MCF 10A (cell line): ENCODE measurements at regions not wholly inside any gene's neighbourhood (a gene's known extent, or its start where the extent isn't known, plus 50 kb on each side); places are given as distances from the start of the nearest gene placed in this dataset.

Source experiments
- BruUV-seq: library from RNA; stranded (reverse); fragments of 400-500 nt; replicated peaks from 2 replicates; lab custom pipeline; 2021; lab: Mats Ljungman, UMichigan
- CTCF ChIA-PET: fragments of 300-600 bp; sonication (Branson Sonifier 250); formaldehyde crosslinking; extraction: SDS; loops from one replicate; lab custom pipeline; 2021; ENCODE audit warnings: antibody characterized with exemption, inconsistent platforms; lab: Yijun Ruan, JAX
- POLR2A ChIA-PET: fragments of 300-600, 350-650 bp; sonication (Branson Sonifier 250); formaldehyde crosslinking; extraction: SDS; loops from one replicate; lab custom pipeline; 2020; ENCODE audit warnings: antibody characterized with exemption, inconsistent platforms; lab: Yijun Ruan, JAX
- DNase-seq: peaks from one replicate; pipeline ENCODE4 v3.0.0-alpha.2; 2018; ENCODE audit not compliant: unreplicated experiment
- H3K27ac Mint-ChIP-seq: one replicate; pipeline ENCODE4 v1.8.0; 2022; ENCODE audit warnings: mild to moderate bottlenecking, low read depth, mixed read lengths; ENCODE audit not compliant: unreplicated experiment
- H3K27me3 Mint-ChIP-seq: one replicate; pipeline ENCODE4 v1.8.0; 2022; ENCODE audit warnings: mixed read lengths; ENCODE audit not compliant: insufficient read depth, unreplicated experiment
- H3K36me3 Mint-ChIP-seq: one replicate; pipeline ENCODE4 v1.8.0; 2022; ENCODE audit warnings: mild to moderate bottlenecking, moderate library complexity, mixed read lengths; ENCODE audit not compliant: insufficient read depth, unreplicated experiment
- H3K4me1 Mint-ChIP-seq: one replicate; pipeline ENCODE4 v1.8.0; 2022; ENCODE audit warnings: mixed read lengths; ENCODE audit not compliant: insufficient read depth, unreplicated experiment
- H3K4me3 Mint-ChIP-seq: one replicate; pipeline ENCODE4 v1.8.0; 2022; ENCODE audit warnings: mild to moderate bottlenecking, moderate library complexity, mixed read lengths; ENCODE audit not compliant: unreplicated experiment
- H3K9me3 Mint-ChIP-seq: one replicate; pipeline ENCODE4 v1.8.0; 2022; ENCODE audit warnings: mixed read lengths; ENCODE audit not compliant: unreplicated experiment
- CTCF ChIP-seq: fragments of 200-600 bp; IDR thresholded peaks from one replicate; pipeline ENCODE4 v1.8.0; 2022; ENCODE audit warnings: antibody characterized with exemption, mild to moderate bottlenecking; ENCODE audit not compliant: unreplicated experiment
- intact Hi-C: fragments of 100-400 bp; cut with micrococcal nuclease; formaldehyde crosslinking; loops from 2 replicates; pipeline ENCODE4 v1.14.1; 2022

GRCh38 chr3:190192739-190193138 is 72.0 kb upstream of the P3H2 start:
- POLR2A ChIA-PET: interaction anchor here (0.6 to 1.1 kb wide), 2 partner anchors 17 to 155 kb away, joined by 3 read pairs; no protein-coding TSS in a partner anchor
- no peak for TF ChIP-seq CTCF
- no peaks in the 10 kb centered on the region for H3K36me3 Mint-ChIP-seq
- H3K9me3 Mint-ChIP-seq: no peaks in the 10 kb centered on the region
- no peak for DNase-seq
- H3K4me3 Mint-ChIP-seq: no peak overlapping the region
- intact Hi-C loops: no loop called here
- BruUV-seq: no TSS peak
- H3K4me1 Mint-ChIP-seq: no peaks in the 10 kb centered on the region
- H3K27ac Mint-ChIP-seq: no peak overlapping the region
- H3K27me3 Mint-ChIP-seq: no peaks in the 10 kb centered on the region
- CTCF ChIA-PET: interaction anchor here (0.9 to 1.2 kb wide), 2 partner anchors 176 to 225 kb away, joined by 3 read pairs; no protein-coding TSS in a partner anchor

GRCh38 chr3:190192087-190192486 is 71.4 kb upstream of the P3H2 start:
- no peak overlapping the region for H3K27ac Mint-ChIP-seq

GRCh38 chr3:190188197-190188596 is 67.5 kb upstream of the P3H2 start:
- no peaks in the 10 kb centered on the region for H3K27me3 Mint-ChIP-seq
- CTCF ChIA-PET: interaction anchor here (0.6 kb wide), 1 partner anchor 19 kb away, joined by 4 read pairs; no protein-coding TSS in a partner anchor
- no peak for DNase-seq
- TF ChIP-seq CTCF: no peak
- BruUV-seq: no TSS peak
- POLR2A ChIA-PET: interaction anchor here (0.7 to 1.5 kb wide), 2 partner anchors 20 to 433 kb away, joined by 3 to 5 read pairs; no protein-coding TSS in a partner anchor
- H3K9me3 Mint-ChIP-seq: no peaks in the 10 kb centered on the region
- no peak overlapping the region for H3K4me3 Mint-ChIP-seq
- no peaks in the 10 kb centered on the region for H3K36me3 Mint-ChIP-seq
- intact Hi-C loops: no loop called here
- H3K27ac Mint-ChIP-seq: no peak overlapping the region
- peaks cover 25% of the 10 kb centered on the region for H3K4me1 Mint-ChIP-seq

More at GRCh38 chr3:190192087-190192486, 71.4 kb upstream of the P3H2 start:
- Mint-ChIP-seq H3K4me3 (no peak overlapping the region), H3K4me1 (no peaks in the 10 kb centered on the region), H3K36me3 (no peaks in the 10 kb centered on the region), H3K9me3 (no peaks in the 10 kb centered on the region), H3K27me3 (no peaks in the 10 kb centered on the region)
- ChIA-PET CTCF (interaction anchor here (0.9 to 1.2 kb wide), 2 partner anchors 175 to 225 kb away, joined by 3 read pairs; no protein-coding TSS in a partner anchor), POLR2A (interaction anchor here (0.6 to 1.1 kb wide), 2 partner anchors 17 to 154 kb away, joined by 3 read pairs; no protein-coding TSS in a partner anchor)
- no TSS peak for BruUV-seq
- TF ChIP-seq CTCF: no peak
- DNase-seq: no peak
- intact Hi-C loops: no loop called here

- ChIA-PET CTCF (interaction anchor here (0.8 to 1.1 kb wide), 2 partner anchors 8 to 166 kb away, joined by 3 to 4 read pairs; no protein-coding TSS in a partner anchor), POLR2A (interaction anchor here (1.3 kb wide), 2 partner anchors 14 to 62 kb away, joined by 6 to 10 read pairs; partner anchors contain the start of gene P3H2)
- Mint-ChIP-seq H3K27ac (peak overlapping the region; percentile 91), H3K4me3 (no peak overlapping the region), H3K36me3 (no peaks in the 10 kb centered on the region), H3K27me3 (no peaks in the 10 kb centered on the region), H3K4me1 (peaks cover 32% of the 10 kb centered on the region), H3K9me3 (no peaks in the 10 kb centered on the region)
- DNase-seq: peak; percentile 84
- no peak for TF ChIP-seq CTCF
- no TSS peak for BruUV-seq
- intact Hi-C loops: no loop called here
These were observed 62.4 kb upstream of the P3H2 start for GRCh38 chr3:190183121-190183520.
